ENCODE measurements at regions not wholly inside any gene's neighbourhood (a gene's known extent, or its start where the extent isn't known, plus 50 kb on each side); places are given as distances from the start of the nearest gene placed in this dataset.
"Not testable (repeated sequence)": the region's sequence is repeated elsewhere in the genome, so short reads cannot be mapped to it uniquely, and the experiment has no call there.

DNA sequence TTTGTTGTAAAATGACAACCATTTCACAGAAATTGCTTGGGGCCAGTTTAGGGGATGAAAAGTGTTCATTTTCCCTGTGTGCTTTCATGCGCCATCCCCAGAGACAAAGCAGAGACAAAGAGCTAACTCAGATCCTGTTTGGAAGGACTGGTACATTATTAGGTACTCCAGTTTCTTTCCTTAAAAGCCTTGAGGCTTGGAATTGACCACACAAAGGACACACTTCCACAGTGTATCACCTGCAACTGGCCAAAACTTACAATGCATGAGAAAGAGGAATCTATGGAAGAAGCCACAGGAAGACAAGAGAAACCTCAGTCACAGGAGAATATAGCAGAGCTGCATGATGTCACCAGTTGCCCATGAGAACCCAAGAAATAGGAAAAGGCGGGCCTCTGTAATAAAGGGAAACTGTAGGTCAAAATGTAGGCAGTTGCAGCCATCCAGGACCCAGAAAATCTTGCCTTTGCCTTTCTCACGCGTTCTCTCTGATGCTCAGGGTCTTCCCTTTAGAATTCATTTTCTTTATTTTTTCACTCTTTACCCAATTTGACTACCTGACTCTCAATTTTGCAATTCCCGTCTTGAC, 339.0 kb downstream of the RMST start:
- no peak for ATAC-seq
- no peak for DNase-seq

DNA sequence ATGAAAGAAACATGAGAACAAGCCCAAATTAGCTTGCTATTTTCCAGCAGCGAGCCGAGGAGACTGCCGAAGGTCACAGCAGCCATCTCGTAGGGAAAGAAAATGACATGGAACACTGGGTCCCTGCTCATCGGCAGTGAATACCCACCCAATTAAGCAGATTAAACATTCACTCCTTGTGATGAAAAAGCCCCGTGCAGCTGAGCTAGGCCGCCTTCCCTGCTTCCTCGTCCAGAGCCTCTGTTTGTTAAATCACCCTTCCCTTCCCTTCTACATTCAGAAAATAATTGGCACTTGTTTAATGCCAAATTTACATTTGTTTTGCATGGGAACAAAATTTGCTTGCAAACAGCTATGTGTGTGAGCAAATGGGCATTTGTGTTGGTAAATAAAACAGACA, 342.5 kb downstream of the RMST start:
- DNase-seq (no peak), ATAC-seq (no peak)

DNA sequence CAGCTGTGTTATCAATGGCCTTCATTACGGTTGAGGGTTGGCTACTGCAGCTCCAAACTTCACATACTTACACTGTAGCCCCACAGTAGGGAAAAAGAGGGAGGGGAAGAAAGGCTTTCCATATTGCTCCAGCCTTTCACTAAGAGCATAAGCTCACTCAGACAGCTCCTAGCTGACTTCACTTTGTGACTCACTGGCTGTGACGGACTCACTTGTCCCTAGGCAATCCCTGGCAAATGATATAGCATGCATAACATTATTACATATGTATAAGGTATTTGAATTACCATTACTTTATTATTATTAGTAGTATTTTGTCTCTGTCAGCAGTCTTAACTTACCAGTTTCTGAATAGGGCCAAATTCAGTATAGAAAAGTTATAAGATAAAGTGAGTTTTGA, 350.7 kb downstream of the RMST start:
- DNase-seq, result no peak
- no peak for ATAC-seq

DNA sequence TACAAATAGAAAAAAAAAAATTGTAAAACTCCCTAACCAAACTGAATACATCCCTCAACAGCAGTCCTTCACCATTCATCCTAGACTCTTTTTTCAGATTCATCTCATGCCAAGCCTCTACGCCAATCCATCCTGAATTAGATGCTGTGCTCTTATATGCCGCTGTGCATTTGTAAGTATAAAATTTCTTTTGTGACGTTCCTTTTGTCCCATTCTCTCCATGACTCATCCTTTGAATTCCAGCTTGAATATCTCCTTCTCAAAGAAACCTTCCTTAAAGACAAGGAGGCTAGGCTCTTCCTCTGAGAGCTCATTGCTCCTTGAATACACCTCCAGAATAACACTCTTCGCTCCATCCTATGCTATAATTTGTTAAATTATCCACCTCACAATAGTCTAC, 359.2 kb downstream of the RMST start:
- ATAC-seq (no peak), DNase-seq (no peak)

DNA sequence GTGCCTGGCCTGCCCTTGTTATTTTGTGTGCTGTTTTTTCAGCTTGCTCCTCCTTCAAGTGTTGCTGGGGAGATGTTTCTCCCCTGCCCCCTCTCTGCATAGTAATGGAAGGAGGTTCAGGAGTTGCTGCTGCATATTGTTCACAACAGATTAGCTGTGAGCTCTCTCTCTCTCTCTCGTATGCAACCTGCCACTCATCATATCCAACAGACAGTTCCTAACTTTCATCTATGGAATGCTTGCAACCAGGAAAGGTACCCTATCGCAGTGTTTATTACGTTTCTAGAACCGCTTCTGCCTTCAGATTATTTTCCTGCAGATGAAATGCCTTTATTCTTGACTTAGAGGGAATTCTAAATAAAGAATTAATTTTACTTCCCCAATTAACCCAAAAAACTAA, 372.9 kb downstream of the RMST start:
- ATAC-seq, result no peak
- DNase-seq, result no peak

GRCh38 chr12:97837401-97837800, 374.8 kb downstream of the RMST start:
- DNase-seq, result no peak
- no peak for ATAC-seq

- no peak for ATAC-seq
- no peak for DNase-seq
These were observed 385.4 kb downstream of the RMST start for GRCh38 chr12:97848051-97848450.

DNA sequence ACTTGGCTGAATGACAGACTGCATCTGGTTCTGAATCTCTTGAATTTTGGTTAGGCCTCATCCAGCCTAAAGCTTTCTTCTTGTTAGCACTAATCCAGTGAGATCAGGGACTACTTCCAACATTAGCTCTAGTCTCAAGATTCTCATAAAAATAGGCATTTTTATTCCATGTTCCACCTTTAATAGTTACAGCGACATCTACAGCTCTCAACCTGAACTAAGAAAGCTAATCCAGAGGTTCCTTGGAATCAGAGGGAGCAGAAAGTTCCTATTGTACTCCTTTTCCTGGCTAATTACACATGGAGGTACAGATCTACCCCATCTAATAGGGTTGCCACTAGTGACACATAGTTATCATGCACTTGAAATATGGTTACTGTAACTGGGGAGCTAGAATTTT, 391.9 kb downstream of the RMST start:
- no peak for ATAC-seq
- DNase-seq, result no peak

DNA sequence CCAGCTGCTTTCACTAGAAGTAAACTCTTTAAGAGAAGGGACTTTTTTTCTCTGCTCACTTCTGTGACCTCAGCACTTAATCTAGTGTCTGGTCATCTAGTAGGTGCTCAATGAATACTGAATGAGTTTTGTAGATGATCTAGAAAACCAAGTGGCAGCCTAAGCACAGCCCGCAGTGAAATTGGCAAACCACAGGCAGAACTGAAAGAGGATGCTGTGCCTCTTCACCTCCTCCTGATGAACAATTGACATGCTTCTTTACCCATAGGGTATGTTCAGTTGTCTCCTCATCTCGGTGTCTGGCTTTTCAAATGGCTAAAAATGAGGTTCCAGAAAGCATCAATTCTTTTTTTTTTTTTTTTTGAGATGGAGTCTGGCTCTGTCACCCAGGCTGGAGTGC, 399.5 kb downstream of the RMST start:
- ATAC-seq (no peak), DNase-seq (no peak)

- DNase-seq (no peak), ATAC-seq (no peak)
These were observed 412.5 kb downstream of the RMST start for GRCh38 chr12:97875064-97875463.

DNA sequence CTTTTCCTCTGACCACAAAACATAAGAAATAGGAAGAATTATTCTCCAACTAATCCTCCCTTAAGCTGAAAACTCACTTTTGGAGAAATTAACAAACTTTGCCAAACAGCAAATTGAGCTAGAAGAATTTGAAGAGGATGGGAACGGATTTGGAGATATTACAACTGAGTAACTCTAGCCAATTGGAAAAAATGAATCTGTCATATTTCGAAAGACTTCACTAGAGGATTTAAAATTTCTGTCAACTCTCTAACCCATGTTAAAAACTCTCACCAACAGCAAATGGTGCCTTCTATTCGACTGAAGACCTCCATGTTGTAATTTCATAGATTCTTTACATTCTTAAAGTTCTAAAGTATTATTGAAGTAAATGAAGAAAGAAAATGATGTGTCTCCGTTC, 414.2 kb downstream of the RMST start:
- ATAC-seq (no peak), DNase-seq (no peak)

GRCh38 chr12:97877404-97877803, 414.8 kb downstream of the RMST start:
- no peak for DNase-seq
- ATAC-seq, result no peak

GRCh38 chr12:97886511-97887176, 424.0 kb downstream of the RMST start:
- ATAC-seq (no peak), DNase-seq (no peak)

GRCh38 chr12:97897881-97898280, 435.3 kb downstream of the RMST start:
- DNase-seq, ATAC-seq: not testable (repeated sequence)

DNA sequence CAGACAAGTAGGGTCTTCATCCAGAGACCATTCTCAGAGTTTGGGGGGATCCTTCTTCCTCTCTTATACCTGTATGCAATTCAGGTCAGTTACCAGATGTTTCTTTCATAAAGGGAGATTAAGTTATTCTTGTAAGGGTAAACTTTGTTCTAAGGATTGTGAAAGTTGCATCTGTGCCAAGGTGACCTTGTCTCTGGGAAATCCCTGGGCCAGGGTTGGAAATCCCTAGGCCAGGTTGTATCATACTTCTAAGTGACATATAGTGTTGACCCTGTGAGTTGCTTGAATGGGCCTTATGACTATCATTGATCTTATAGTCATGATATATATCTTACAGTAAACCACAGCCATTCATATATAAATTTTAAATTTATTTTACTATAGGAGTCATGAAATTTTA, 436.9 kb downstream of the RMST start:
- DNase-seq (no peak), ATAC-seq (no peak)

GRCh38 chr12:97899956-97900355, 437.4 kb downstream of the RMST start:
- no peak for DNase-seq
- no peak for ATAC-seq

DNA sequence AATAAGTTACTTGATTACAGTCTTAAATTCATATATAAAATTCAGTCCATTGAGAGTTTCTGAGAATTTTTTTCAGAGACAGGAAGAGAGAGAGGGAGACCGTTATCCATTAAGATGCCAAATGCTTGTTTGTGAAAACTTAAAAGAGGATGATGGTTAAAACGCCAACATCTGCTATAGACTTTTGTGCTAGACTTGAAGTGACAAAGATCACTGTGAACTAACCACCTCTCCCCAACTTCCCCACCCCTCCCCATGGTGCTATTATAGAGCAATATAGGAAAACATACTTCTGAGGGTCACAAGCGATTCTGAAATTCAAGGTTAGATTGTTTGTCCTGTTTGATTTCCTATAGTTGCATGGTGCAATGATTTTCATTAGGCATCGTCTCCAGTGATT, 440.8 kb downstream of the RMST start:
- ATAC-seq, result no peak

DNA sequence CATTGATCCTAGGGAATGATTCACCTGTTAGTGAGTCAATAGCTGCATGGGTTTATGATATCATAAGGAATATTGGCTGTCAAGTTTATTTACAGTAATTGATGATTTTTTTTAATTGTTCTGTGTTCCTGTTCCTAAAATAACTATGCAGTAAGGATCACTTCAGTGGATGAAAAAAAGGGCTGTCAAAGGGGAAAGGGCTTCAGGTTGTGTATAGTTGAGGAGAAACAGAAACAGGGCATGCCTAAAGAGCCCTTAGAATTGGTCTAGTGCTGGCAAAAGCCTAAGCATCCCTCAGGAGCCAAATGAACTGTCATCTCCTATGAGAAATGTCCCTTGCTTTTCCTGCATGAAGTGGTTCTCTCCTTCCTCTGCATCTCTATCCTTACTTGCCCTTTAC, 444.9 kb downstream of the RMST start:
- DNase-seq (no peak), ATAC-seq (no peak)

More for the DNA sequence above, 440.8 kb downstream of the RMST start:
- DNase-seq, result no peak

DNA sequence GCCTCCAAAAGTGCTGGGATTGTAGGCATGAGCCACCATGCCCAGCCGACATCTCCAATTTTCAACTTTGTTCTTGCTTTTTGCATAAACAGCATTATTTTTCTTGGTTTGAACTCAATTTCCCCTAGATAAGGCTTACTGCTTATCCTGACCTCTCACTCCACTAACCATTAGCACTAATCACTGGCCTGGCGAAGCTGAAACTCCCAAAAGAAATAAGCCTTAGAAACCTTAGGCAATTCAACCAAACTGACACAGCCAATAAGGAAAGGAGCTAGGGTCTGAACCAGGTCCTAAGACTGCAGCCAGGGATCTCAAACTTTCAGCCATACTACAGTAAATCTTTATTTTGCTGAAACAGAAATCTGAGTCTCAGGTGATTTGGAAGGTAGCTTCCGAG, 448.0 kb downstream of the RMST start:
- DNase-seq, result no peak
- no peak for ATAC-seq

DNA sequence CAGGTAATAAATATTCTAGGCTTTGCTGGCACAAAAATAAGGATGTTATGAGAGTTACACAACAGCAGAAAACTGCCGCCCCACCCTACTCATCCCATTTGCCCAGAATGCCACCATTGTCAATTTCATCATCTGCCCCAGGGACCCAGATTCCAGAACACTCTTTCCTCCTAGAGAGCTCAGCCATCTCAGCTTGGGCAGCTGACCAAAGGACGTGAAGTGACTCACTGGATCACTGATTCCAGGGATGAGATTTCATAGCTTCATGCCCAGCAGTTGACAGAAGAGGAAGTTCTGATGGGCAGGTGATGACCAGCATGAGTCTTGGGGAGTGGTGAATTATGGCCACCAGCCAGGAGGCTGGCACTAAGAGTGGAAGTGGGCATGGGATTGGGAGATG, 450.3 kb downstream of the RMST start:
- no peak for DNase-seq
- ATAC-seq, result no peak

GRCh38 chr12:97921979-97922722, 459.5 kb downstream of the RMST start:
- ATAC-seq, result no peak
- DNase-seq, result no peak

DNA sequence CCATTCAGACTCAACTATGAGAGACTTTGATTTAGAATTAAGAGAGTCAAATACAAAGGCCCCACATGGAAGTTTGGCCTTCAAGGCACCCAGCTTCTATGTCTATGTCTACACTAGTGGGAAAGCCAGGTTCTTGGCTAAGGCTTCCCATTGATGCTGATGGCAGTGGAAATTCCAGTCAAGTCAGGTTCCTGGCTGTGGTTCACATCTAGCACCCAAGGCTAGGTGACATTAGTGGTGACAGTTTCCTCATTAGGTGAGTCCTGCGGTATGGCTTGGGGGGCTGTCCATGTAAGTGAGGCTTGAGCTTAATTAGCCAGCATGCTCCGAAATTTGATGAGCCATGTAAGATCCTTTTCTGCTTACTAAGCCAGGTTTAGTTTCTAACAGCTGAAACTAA, 460.9 kb downstream of the RMST start:
- DNase-seq, result no peak
- ATAC-seq, result no peak

GRCh38 chr12:97924122-97924521, 461.5 kb downstream of the RMST start:
- DNase-seq (no peak), ATAC-seq (no peak)

GRCh38 chr12:97927977-97928376, 465.4 kb downstream of the RMST start:
- no peak for DNase-seq

More at GRCh38 chr12:97927977-97928376, 465.4 kb downstream of the RMST start:
- no peak for ATAC-seq

Measured in stimulated activated naive CD8-positive, alpha-beta T cell treated with anti-CD3 and anti-CD28 coated beads, Interleukin-15, Interleukin-2, amounts not matched to agents 100 U/mL and 50 U/mL, for 24 hours (primary cell).